Dermis microvascular lymphatic vessel endothelial cell (primary cell): ENCODE measurements at regions not wholly inside any gene's neighbourhood (a gene's known extent, or its start where the extent isn't known, plus 50 kb on each side); places are given as distances from the start of the nearest gene placed in this dataset.
A peak's percentile ranks its signal among the peaks of the same experiment; 100 is the strongest.
"Not testable (repeated sequence)": the region's sequence is repeated elsewhere in the genome, so short reads cannot be mapped to it uniquely, and the experiment has no call there.

Source experiments
- DNase-seq, 2 donors: peaks; one replicate each; pipeline versions ENCODE4 v3.0.0 to v3.0.0-alpha.2; 2010; ENCODE audit warnings: low read depth in 2 of 2

- DNase-seq, result not testable (repeated sequence)
Observed at GRCh38 chr7:150101282-150101681, 221.9 kb upstream of the LRRC61 start.

GRCh38 chr7:150107283-150107682 is 215.9 kb upstream of the LRRC61 start:
- DNase-seq, result not testable (repeated sequence)

GRCh38 chr7:150110375-150110820 is 212.8 kb upstream of the LRRC61 start:
- not testable (repeated sequence) for DNase-seq

- DNase-seq, result not testable (repeated sequence)
Observed at GRCh38 chr7:150110882-150111281, 212.3 kb upstream of the LRRC61 start.

- DNase-seq, result not testable (repeated sequence)
Observed at GRCh38 chr7:150111373-150112139, 211.6 kb upstream of the LRRC61 start.

GRCh38 chr7:150113301-150113700 is 209.9 kb upstream of the LRRC61 start:
- DNase-seq, result not testable (repeated sequence)

GRCh38 chr7:150114591-150114990 is 208.6 kb upstream of the LRRC61 start:
- DNase-seq, result not testable (repeated sequence)

- not testable (repeated sequence) for DNase-seq
Observed at GRCh38 chr7:150119966-150120365, 203.2 kb upstream of the LRRC61 start.

- DNase-seq, result not testable (repeated sequence)
Observed at GRCh38 chr7:150125831-150126230, 197.3 kb upstream of the LRRC61 start.

GRCh38 chr7:150134451-150134850 is 188.7 kb upstream of the LRRC61 start:
- not testable (repeated sequence) for DNase-seq

GRCh38 chr7:150135620-150136190 is 187.4 kb upstream of the LRRC61 start:
- not testable (repeated sequence) for DNase-seq

- peak in 1 of 2 donors; percentile 48 for DNase-seq
Observed at GRCh38 chr7:150139840-150140239, 183.3 kb upstream of the LRRC61 start.

GRCh38 chr7:150141525-150142345 is 181.4 kb upstream of the LRRC61 start:
- DNase-seq, result not testable (repeated sequence)

GRCh38 chr7:150146124-150146523 is 177.0 kb upstream of the LRRC61 start:
- DNase-seq, result not testable (repeated sequence)

- not testable (repeated sequence) for DNase-seq
Observed at GRCh38 chr7:150147524-150147923, 175.6 kb upstream of the LRRC61 start.

- DNase-seq, result not testable (repeated sequence)
Observed at GRCh38 chr7:150156015-150156414, 167.1 kb upstream of the LRRC61 start.

GRCh38 chr7:150158696-150159095 is 164.5 kb upstream of the LRRC61 start:
- DNase-seq, result not testable (repeated sequence)

- not testable (repeated sequence) for DNase-seq
Observed at GRCh38 chr7:150169515-150169914, 153.6 kb upstream of the LRRC61 start.

GRCh38 chr7:150169943-150170490 is 153.1 kb upstream of the LRRC61 start:
- not testable (repeated sequence) for DNase-seq

GRCh38 chr7:150183602-150184001 is 139.6 kb upstream of the LRRC61 start:
- not testable (repeated sequence) for DNase-seq

- not testable (repeated sequence) for DNase-seq
Observed at GRCh38 chr7:150189963-150190362, 133.2 kb upstream of the LRRC61 start.

- not testable (repeated sequence) for DNase-seq
Observed at GRCh38 chr7:150192541-150192940, 130.6 kb upstream of the LRRC61 start.
